ENCODE measurements at regions not wholly inside any gene's neighbourhood (a gene's known extent, or its start where the extent isn't known, plus 50 kb on each side); places are given as distances from the start of the nearest gene placed in this dataset.
A peak's percentile ranks its signal among the peaks of the same experiment; 100 is the strongest.

- Histone ChIP-seq H2AFZ (ENCODE audit: low read depth, low read length, severe bottlenecking) (no peak overlapping the region), H3K9me2 (replicated peaks; ENCODE audit: insufficient read depth, low read length) (no peaks in the 10 kb centered on the region), H3K79me2 (ENCODE audit: insufficient read depth, low read length) (no peaks in the 10 kb centered on the region), H3F3A (ENCODE audit: insufficient read depth) (no peaks in the 10 kb centered on the region), H3K27ac (ENCODE audit: low read depth, low read length) (no peak overlapping the region), H3K4me3 (ENCODE audit: insufficient read depth, low read length, poor library complexity, severe bottlenecking) (no peak overlapping the region), H3K4me2 (ENCODE audit: low read depth, low read length, poor library complexity, severe bottlenecking) (no peak overlapping the region), H3K9ac (ENCODE audit: low read length) (no peak overlapping the region), H3K9me3 (ENCODE audit: insufficient read depth, low read length) (no peaks in the 10 kb centered on the region), H3K36me3 (ENCODE audit: low read length) (no peaks in the 10 kb centered on the region), H3K27me3 (ENCODE audit: low read length) (no peaks in the 10 kb centered on the region), H4K20me1 (ENCODE audit: low read depth, low read length) (no peaks in the 10 kb centered on the region)
- TF ChIP-seq EZH2phosphoT487 (conservative IDR thresholded peaks at IDR 0.05; ENCODE audit: low read length) = no peak
- TF ChIP-seq CTCF (IDR thresholded peaks at IDR 0.05; ENCODE audit: insufficient read depth, low read length, poor library complexity, severe bottlenecking) = peak; percentile 89
These were observed 89.0 kb upstream of the MAP1B start for GRCh38 chr5:72018143-72018803.

GRCh38 chr5:72020161-72020983 is 86.9 kb upstream of the MAP1B start:
- Histone ChIP-seq H3K27ac (ENCODE audit: low read depth, low read length) (no peak overlapping the region), H3K9me3 (ENCODE audit: insufficient read depth, low read length) (no peaks in the 10 kb centered on the region), H3K9ac (ENCODE audit: low read length) (no peak overlapping the region), H3F3A (ENCODE audit: insufficient read depth) (no peaks in the 10 kb centered on the region), H4K20me1 (ENCODE audit: low read depth, low read length) (no peaks in the 10 kb centered on the region), H3K4me3 (ENCODE audit: insufficient read depth, low read length, poor library complexity, severe bottlenecking) (no peak overlapping the region), H3K27me3 (ENCODE audit: low read length) (no peaks in the 10 kb centered on the region), H3K4me2 (ENCODE audit: low read depth, low read length, poor library complexity, severe bottlenecking) (no peak overlapping the region), H3K9me2 (replicated peaks; ENCODE audit: insufficient read depth, low read length) (no peaks in the 10 kb centered on the region), H2AFZ (ENCODE audit: low read depth, low read length, severe bottlenecking) (no peak overlapping the region), H3K36me3 (ENCODE audit: low read length) (no peaks in the 10 kb centered on the region), H3K79me2 (ENCODE audit: insufficient read depth, low read length) (no peaks in the 10 kb centered on the region)
- TF ChIP-seq CTCF (IDR thresholded peaks at IDR 0.05; ENCODE audit: insufficient read depth, low read length, poor library complexity, severe bottlenecking) (no peak), EZH2phosphoT487 (conservative IDR thresholded peaks at IDR 0.05; ENCODE audit: low read length) (no peak)

GRCh38 chr5:72021651-72022357 is 85.5 kb upstream of the MAP1B start:
- Histone ChIP-seq H2AFZ (ENCODE audit: low read depth, low read length, severe bottlenecking) (no peak overlapping the region), H3K36me3 (ENCODE audit: low read length) (no peaks in the 10 kb centered on the region), H4K20me1 (ENCODE audit: low read depth, low read length) (no peaks in the 10 kb centered on the region), H3K4me2 (ENCODE audit: low read depth, low read length, poor library complexity, severe bottlenecking) (no peak overlapping the region), H3K4me3 (ENCODE audit: insufficient read depth, low read length, poor library complexity, severe bottlenecking) (no peak overlapping the region), H3K9me3 (ENCODE audit: insufficient read depth, low read length) (no peaks in the 10 kb centered on the region), H3K27me3 (ENCODE audit: low read length) (no peaks in the 10 kb centered on the region), H3F3A (ENCODE audit: insufficient read depth) (no peaks in the 10 kb centered on the region), H3K79me2 (ENCODE audit: insufficient read depth, low read length) (no peaks in the 10 kb centered on the region), H3K27ac (ENCODE audit: low read depth, low read length) (no peak overlapping the region), H3K9me2 (replicated peaks; ENCODE audit: insufficient read depth, low read length) (no peaks in the 10 kb centered on the region), H3K9ac (ENCODE audit: low read length) (no peak overlapping the region)
- no peak for TF ChIP-seq EZH2phosphoT487 (conservative IDR thresholded peaks at IDR 0.05; ENCODE audit: low read length)
- TF ChIP-seq CTCF (IDR thresholded peaks at IDR 0.05; ENCODE audit: insufficient read depth, low read length, poor library complexity, severe bottlenecking) = no peak

Measured in SU-DHL-6 (cell line).